ENCODE measurements at regions not wholly inside any gene's neighbourhood (a gene's known extent, or its start where the extent isn't known, plus 50 kb on each side); places are given as distances from the start of the nearest gene placed in this dataset.
"Not testable (repeated sequence)": the region's sequence is repeated elsewhere in the genome, so short reads cannot be mapped to it uniquely, and the experiment has no call there.

- H3K4me3 ChIP-seq (ENCODE audit: low read length), result no peak overlapping the region
- no peak for DNase-seq (ENCODE audit: low read depth)
- TF ChIP-seq CTCF (conservative IDR thresholded peaks at IDR 0.05; ENCODE audit: low read depth, low read length), result no peak
Measured at GRCh38 chr14:22177870-22178269, 411.2 kb downstream of the DAD1 start.

GRCh38 chr14:22176957-22177356 is 412.1 kb downstream of the DAD1 start:
- no peak for DNase-seq (ENCODE audit: low read depth)
- no peak for TF ChIP-seq CTCF (conservative IDR thresholded peaks at IDR 0.05; ENCODE audit: low read depth, low read length)
- no peak overlapping the region for H3K4me3 ChIP-seq (ENCODE audit: low read length)

GRCh38 chr14:22175278-22175558 is 413.8 kb downstream of the DAD1 start:
- not testable (repeated sequence) for DNase-seq (ENCODE audit: low read depth)

GRCh38 chr14:22174412-22175277 is 414.4 kb downstream of the DAD1 start:
- DNase-seq (ENCODE audit: low read depth), result no peak
- no peak overlapping the region for H3K4me3 ChIP-seq (ENCODE audit: low read length)
- no peak for TF ChIP-seq CTCF (conservative IDR thresholded peaks at IDR 0.05; ENCODE audit: low read depth, low read length)

More at GRCh38 chr14:22175278-22175558, 413.8 kb downstream of the DAD1 start:
- H3K4me3 ChIP-seq (ENCODE audit: low read length), result not testable (repeated sequence)

GRCh38 chr14:22168092-22168955 is 420.7 kb downstream of the DAD1 start:
- no peak for DNase-seq (ENCODE audit: low read depth)
- no peak for TF ChIP-seq CTCF (conservative IDR thresholded peaks at IDR 0.05; ENCODE audit: low read depth, low read length)
- no peak overlapping the region for H3K4me3 ChIP-seq (ENCODE audit: low read length)

GRCh38 chr14:22164616-22165015 is 424.4 kb downstream of the DAD1 start:
- no peak for TF ChIP-seq CTCF (conservative IDR thresholded peaks at IDR 0.05; ENCODE audit: low read depth, low read length)
- no peak overlapping the region for H3K4me3 ChIP-seq (ENCODE audit: low read length)
- DNase-seq (ENCODE audit: low read depth), result no peak

GRCh38 chr14:22163051-22163450 is 426.0 kb downstream of the DAD1 start:
- peak; percentile 31 for TF ChIP-seq CTCF (conservative IDR thresholded peaks at IDR 0.05; ENCODE audit: low read depth, low read length)
- no peak for DNase-seq (ENCODE audit: low read depth)
- H3K4me3 ChIP-seq (ENCODE audit: low read length), result no peak overlapping the region

Measured in retinal pigment epithelial cell (primary cell).